ENCODE measurements at regions not wholly inside any gene's neighbourhood (a gene's known extent, or its start where the extent isn't known, plus 50 kb on each side); places are given as distances from the start of the nearest gene placed in this dataset.

GRCh38 chr4:31069151-31069550 lies 349.0 kb downstream of the PCDH7 start:
- DNase-seq = no peak
- Histone ChIP-seq H3K36me3 (ENCODE audit: low read depth, missing control alignments) (no peaks in the 10 kb centered on the region), H3K4me1 (no peaks in the 10 kb centered on the region), H3K27ac (no peak overlapping the region), H3K27me3 (no peaks in the 10 kb centered on the region), H3K4me3 (no peak overlapping the region), H3K9me3 (no peaks in the 10 kb centered on the region)
- WGBS, 2 donors = 80 to 97% methylated on average over 1 of the region's 1 CpG
- TF ChIP-seq POLR2A (IDR thresholded peaks at IDR 0.05) = no peak
- TF ChIP-seq CTCF (IDR thresholded peaks at IDR 0.05) = no peak
- intact Hi-C loops (cut with DNase I; ENCODE audit: low total_unique reads) = no loop called here

- H3K27me3 ChIP-seq = no peaks in the 10 kb centered on the region
- intact Hi-C loops (cut with DNase I; ENCODE audit: low total_unique reads) = no loop called here
These were observed 351.6 kb downstream of the PCDH7 start for GRCh38 chr4:31071508-31072486.

GRCh38 chr4:31075969-31076368 lies 355.8 kb downstream of the PCDH7 start:
- no peak for DNase-seq
- intact Hi-C loops (cut with DNase I; ENCODE audit: low total_unique reads) = no loop called here
- H3K27me3 ChIP-seq = no peaks in the 10 kb centered on the region
- WGBS, 2 donors = 0 to 36% methylated on average over 1 of the region's 1 CpG
- TF ChIP-seq CTCF (IDR thresholded peaks at IDR 0.05) (no peak), POLR2A (IDR thresholded peaks at IDR 0.05) (no peak)
- no peaks in the 10 kb centered on the region for H3K36me3 ChIP-seq (ENCODE audit: low read depth, missing control alignments)
- no peaks in the 10 kb centered on the region for H3K4me1 ChIP-seq
- H3K9me3 ChIP-seq = no peaks in the 10 kb centered on the region
- no peak overlapping the region for H3K4me3 ChIP-seq
- no peak overlapping the region for H3K27ac ChIP-seq

More at GRCh38 chr4:31071508-31072486, 351.6 kb downstream of the PCDH7 start:
- TF ChIP-seq POLR2A (IDR thresholded peaks at IDR 0.05) = no peak
- TF ChIP-seq CTCF (IDR thresholded peaks at IDR 0.05) = no peak
- no peak overlapping the region for H3K4me3 ChIP-seq
- no peaks in the 10 kb centered on the region for H3K36me3 ChIP-seq (ENCODE audit: low read depth, missing control alignments)
- DNase-seq = no peak
- no peak overlapping the region for H3K27ac ChIP-seq
- H3K9me3 ChIP-seq = no peaks in the 10 kb centered on the region
- 86 to 88% methylated on average over 3 of the region's 3 CpGs for WGBS, 2 donors
- no peaks in the 10 kb centered on the region for H3K4me1 ChIP-seq

GRCh38 chr4:31078661-31079060 lies 358.5 kb downstream of the PCDH7 start:
- TF ChIP-seq POLR2A (IDR thresholded peaks at IDR 0.05) = no peak
- no peak for TF ChIP-seq CTCF (IDR thresholded peaks at IDR 0.05)
- no peaks in the 10 kb centered on the region for H3K4me1 ChIP-seq
- no peak overlapping the region for H3K27ac ChIP-seq
- DNase-seq = no peak
- WGBS, 2 donors = 95 to 97% methylated on average over 1 of the region's 1 CpG
- no peaks in the 10 kb centered on the region for H3K36me3 ChIP-seq (ENCODE audit: low read depth, missing control alignments)
- intact Hi-C loops (cut with DNase I; ENCODE audit: low total_unique reads) = no loop called here
- no peak overlapping the region for H3K4me3 ChIP-seq
- no peaks in the 10 kb centered on the region for H3K27me3 ChIP-seq
- H3K9me3 ChIP-seq = no peaks in the 10 kb centered on the region
